TTC549 (cell line): ENCODE measurements at regions not wholly inside any gene's neighbourhood (a gene's known extent, or its start where the extent isn't known, plus 50 kb on each side); places are given as distances from the start of the nearest gene placed in this dataset.

Experiments
- FAIRE-seq: peaks from 2 replicates; lab custom pipeline; 2012; peaks lifted over from hg19 to GRCh38; lab: Jason Lieb, UNC

- no peak for FAIRE-seq
These were observed 173.4 kb downstream of the DAD1 start for GRCh38 chr14:22415605-22415959.

- FAIRE-seq, result no peak
These were observed 174.0 kb downstream of the DAD1 start for GRCh38 chr14:22414876-22415604.

GRCh38 chr14:22412926-22413411, 176.1 kb downstream of the DAD1 start:
- FAIRE-seq, result no peak

- FAIRE-seq, result no peak
These were observed 177.5 kb downstream of the DAD1 start for GRCh38 chr14:22411398-22412055.

- FAIRE-seq, result no peak
These were observed 178.5 kb downstream of the DAD1 start for GRCh38 chr14:22410497-22410896.

- no peak for FAIRE-seq
These were observed 180.0 kb downstream of the DAD1 start for GRCh38 chr14:22409006-22409405.

- no peak for FAIRE-seq
These were observed 180.5 kb downstream of the DAD1 start for GRCh38 chr14:22408547-22408946.

- no peak for FAIRE-seq
These were observed 182.0 kb downstream of the DAD1 start for GRCh38 chr14:22407033-22407432.

GRCh38 chr14:22405201-22405600, 183.8 kb downstream of the DAD1 start:
- FAIRE-seq, result no peak

GRCh38 chr14:22403296-22403695, 185.7 kb downstream of the DAD1 start:
- no peak for FAIRE-seq

GRCh38 chr14:22400655-22401259, 188.3 kb downstream of the DAD1 start:
- FAIRE-seq, result no peak

GRCh38 chr14:22399776-22400175, 189.2 kb downstream of the DAD1 start:
- FAIRE-seq, result no peak

- no peak for FAIRE-seq
These were observed 191.7 kb downstream of the DAD1 start for GRCh38 chr14:22397221-22397737.

GRCh38 chr14:22395803-22396202, 193.2 kb downstream of the DAD1 start:
- FAIRE-seq, result no peak

GRCh38 chr14:22394616-22395015, 194.4 kb downstream of the DAD1 start:
- no peak for FAIRE-seq

- no peak for FAIRE-seq
These were observed 195.2 kb downstream of the DAD1 start for GRCh38 chr14:22393796-22394195.

- no peak for FAIRE-seq
These were observed 197.0 kb downstream of the DAD1 start for GRCh38 chr14:22391908-22392565.

- FAIRE-seq, result no peak
These were observed 198.1 kb downstream of the DAD1 start for GRCh38 chr14:22390824-22391461.

GRCh38 chr14:22390195-22390594, 198.8 kb downstream of the DAD1 start:
- FAIRE-seq, result no peak

- no peak for FAIRE-seq
These were observed 200.1 kb downstream of the DAD1 start for GRCh38 chr14:22388669-22389595.

- FAIRE-seq, result no peak
These were observed 201.2 kb downstream of the DAD1 start for GRCh38 chr14:22387776-22388241.
